Inflammatory macrophage treated with lipopolysaccharide for 1 hour (primary cell): ENCODE measurements at regions not wholly inside any gene's neighbourhood (a gene's known extent, or its start where the extent isn't known, plus 50 kb on each side); places are given as distances from the start of the nearest gene placed in this dataset.
A peak's percentile ranks its signal among the peaks of the same experiment; 100 is the strongest.

Experiments used
- DNase-seq, 2 donors: peaks; one replicate each; pipeline ENCODE4 v3.0.0-alpha.2; 2020 to 2022

GRCh38 chr3:182233957-182234356 lies 522.2 kb downstream of the SOX2 start:
- DNase-seq: no peak

GRCh38 chr3:182234881-182235280 lies 523.2 kb downstream of the SOX2 start:
- no peak for DNase-seq

GRCh38 chr3:182235504-182235903 lies 523.8 kb downstream of the SOX2 start:
- no peak for DNase-seq

GRCh38 chr3:182238126-182238525 lies 526.4 kb downstream of the SOX2 start:
- DNase-seq: no peak

GRCh38 chr3:182239316-182239715 lies 527.6 kb downstream of the SOX2 start:
- DNase-seq: no peak

GRCh38 chr3:182240474-182240873 lies 528.7 kb downstream of the SOX2 start:
- DNase-seq: no peak

GRCh38 chr3:182241196-182241765 lies 529.6 kb downstream of the SOX2 start:
- no peak for DNase-seq

GRCh38 chr3:182241766-182242488 lies 530.2 kb downstream of the SOX2 start:
- DNase-seq: no peak

- no peak for DNase-seq
Observed at GRCh38 chr3:182242489-182242942, 530.8 kb downstream of the SOX2 start.

- DNase-seq: no peak
Observed at GRCh38 chr3:182243625-182244024, 531.9 kb downstream of the SOX2 start.

GRCh38 chr3:182244222-182244971 lies 532.7 kb downstream of the SOX2 start:
- DNase-seq: no peak

GRCh38 chr3:182245059-182245458 lies 533.3 kb downstream of the SOX2 start:
- no peak for DNase-seq

- DNase-seq: peak in 1 of 2 donors; percentile 1
Observed at GRCh38 chr3:182246870-182247269, 535.1 kb downstream of the SOX2 start.

- DNase-seq: no peak
Observed at GRCh38 chr3:182248349-182248880, 536.7 kb downstream of the SOX2 start.

- DNase-seq: no peak
Observed at GRCh38 chr3:182252802-182253201, 540.5 kb upstream of the ATP11B start.

GRCh38 chr3:182255158-182255557 lies 538.1 kb upstream of the ATP11B start:
- no peak for DNase-seq

- DNase-seq: no peak
Observed at GRCh38 chr3:182257361-182257760, 535.9 kb upstream of the ATP11B start.

- DNase-seq: peak in 1 of 2 donors; percentile 4
Observed at GRCh38 chr3:182258538-182259177, 534.6 kb upstream of the ATP11B start.

GRCh38 chr3:182259579-182259978 lies 533.7 kb upstream of the ATP11B start:
- DNase-seq: no peak

- no peak for DNase-seq
Observed at GRCh38 chr3:182261041-182261440, 532.3 kb upstream of the ATP11B start.

GRCh38 chr3:182268711-182269110 lies 524.6 kb upstream of the ATP11B start:
- DNase-seq: no peak

GRCh38 chr3:182276512-182276911 lies 516.8 kb upstream of the ATP11B start:
- no peak for DNase-seq

GRCh38 chr3:182284793-182285192 lies 508.5 kb upstream of the ATP11B start:
- no peak for DNase-seq
